Astrocyte (in vitro differentiated cells and primary cell): ENCODE measurements at regions not wholly inside any gene's neighbourhood (a gene's known extent, or its start where the extent isn't known, plus 50 kb on each side); places are given as distances from the start of the nearest gene placed in this dataset.

ENCODE experiments used
- DNase-seq: peaks from one replicate; pipeline ENCODE4 v3.0.0-alpha.2; 2010; ENCODE audit warnings: low read depth
- FAIRE-seq: peaks from 2 replicates; lab custom pipeline; 2011; peaks lifted over from hg19 to GRCh38; lab: Jason Lieb, UNC
- H2AFZ ChIP-seq: 2 replicates; pipeline ENCODE4 v1.6.0; 2012; ENCODE audit warnings: low read depth, low read length, inconsistent platforms
- H3K27ac ChIP-seq: 2 replicates; pipeline ENCODE4 v1.5.1; 2011; ENCODE audit warnings: low read depth, low read length, inconsistent platforms
- H3K27me3 ChIP-seq: 2 replicates; pipeline ENCODE4 v1.6.0; 2011; ENCODE audit warnings: low read length, inconsistent platforms; ENCODE audit not compliant: insufficient read depth
- H3K36me3 ChIP-seq: 2 replicates; pipeline ENCODE4 v1.5.1; 2011; ENCODE audit warnings: low read length, inconsistent platforms; ENCODE audit not compliant: insufficient read depth
- H3K4me1 ChIP-seq: 2 replicates; pipeline ENCODE4 v1.5.1; 2011; ENCODE audit warnings: low read length, inconsistent platforms; ENCODE audit not compliant: insufficient read depth
- H3K4me2 ChIP-seq: 2 replicates; pipeline ENCODE4 v1.6.0; 2012; ENCODE audit warnings: low read length, inconsistent platforms
- H3K4me3 ChIP-seq: 2 replicates; pipeline ENCODE4 v1.5.1; 2011; ENCODE audit warnings: low read depth, mild to moderate bottlenecking, low read length, inconsistent platforms; ENCODE audit not compliant: insufficient read depth
- H3K79me2 ChIP-seq: 2 replicates; pipeline ENCODE4 v1.6.0; 2012; ENCODE audit warnings: mild to moderate bottlenecking, low read length, inconsistent platforms; ENCODE audit not compliant: insufficient read depth
- H3K9ac ChIP-seq: 2 replicates; pipeline ENCODE4 v1.6.0; 2012; ENCODE audit warnings: mild to moderate bottlenecking, low read length, inconsistent platforms
- H3K9me3 ChIP-seq: 2 replicates; pipeline ENCODE4 v1.5.1; 2012; ENCODE audit warnings: low read depth, mild to moderate bottlenecking, low read length, inconsistent platforms; ENCODE audit not compliant: insufficient read depth
- H4K20me1 ChIP-seq: 2 replicates; pipeline ENCODE4 v1.6.0; 2012; ENCODE audit warnings: low read length, inconsistent platforms; ENCODE audit not compliant: insufficient read depth
- H3K27ac Mint-ChIP-seq: one replicate; pipeline ENCODE4 v1.8.0; 2021; ENCODE audit warnings: mild to moderate bottlenecking, mixed read lengths; ENCODE audit not compliant: unreplicated experiment
- H3K27me3 Mint-ChIP-seq: one replicate; pipeline ENCODE4 v1.8.0; 2021; ENCODE audit warnings: low read depth, mixed read lengths; ENCODE audit not compliant: unreplicated experiment
- H3K36me3 Mint-ChIP-seq: one replicate; pipeline ENCODE4 v1.8.0; 2021; ENCODE audit warnings: low read depth, mixed read lengths; ENCODE audit not compliant: unreplicated experiment
- H3K4me1 Mint-ChIP-seq: one replicate; pipeline ENCODE4 v1.8.0; 2021; ENCODE audit warnings: low read depth, mixed read lengths; ENCODE audit not compliant: unreplicated experiment
- H3K4me3 Mint-ChIP-seq: one replicate; pipeline ENCODE4 v1.8.0; 2021; ENCODE audit warnings: mild to moderate bottlenecking, moderate library complexity, mixed read lengths; ENCODE audit not compliant: unreplicated experiment
- H3K9me3 Mint-ChIP-seq: one replicate; pipeline ENCODE4 v1.8.0; 2021; ENCODE audit warnings: mild to moderate bottlenecking, mixed read lengths; ENCODE audit not compliant: unreplicated experiment
- EZH2 ChIP-seq: IDR thresholded peaks from 2 replicates; pipeline ENCODE4 v1.6.1; 2012; ENCODE audit warnings: mild to moderate bottlenecking, low read length, inconsistent platforms; ENCODE audit not compliant: insufficient read depth
- TF ChIP-seq, protein P1 (sequence below): IDR thresholded peaks from 2 replicates; pipeline ENCODE4 v1.5.1; 2011; ENCODE audit warnings: low read depth, mild to moderate bottlenecking, inconsistent platforms, low read length, moderate library complexity; ENCODE audit not compliant: insufficient read depth

DNA sequence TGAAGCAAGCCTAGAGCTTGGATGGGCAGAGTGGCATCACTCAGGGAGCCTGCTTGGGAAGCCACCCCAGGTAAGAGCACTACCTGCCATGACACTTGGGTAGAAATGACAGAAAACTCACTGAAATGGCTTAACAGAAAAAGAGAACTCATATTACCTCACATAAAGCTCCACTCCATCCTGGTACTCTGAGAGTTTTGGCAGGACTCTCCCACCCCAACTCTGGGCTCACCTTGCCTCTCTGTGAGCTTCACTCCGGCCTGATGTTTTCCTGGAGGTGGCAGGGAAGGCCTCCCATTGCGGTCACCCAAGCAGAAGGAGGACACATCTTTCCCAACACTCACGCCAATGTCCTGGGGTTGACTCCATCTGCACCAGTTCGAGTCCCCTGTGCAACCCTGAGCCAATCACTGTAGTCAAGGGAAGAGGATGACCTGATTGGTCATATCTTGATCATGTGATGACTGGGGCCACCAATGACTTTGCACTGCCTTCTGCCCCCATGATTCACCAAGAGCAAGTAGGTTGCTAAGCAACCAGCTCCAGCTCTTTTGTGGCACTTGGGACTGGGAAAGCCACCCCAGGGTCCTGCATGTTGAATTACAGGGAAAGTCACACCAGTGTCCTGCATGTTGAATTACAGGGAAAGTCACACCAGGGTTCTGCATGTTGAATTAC, 446.1 kb upstream of the SULF2 start:
- H3K79me2 ChIP-seq = no peaks in the 10 kb centered on the region
- peaks cover 45% of the 10 kb centered on the region for H3K9me3 Mint-ChIP-seq

DNA sequence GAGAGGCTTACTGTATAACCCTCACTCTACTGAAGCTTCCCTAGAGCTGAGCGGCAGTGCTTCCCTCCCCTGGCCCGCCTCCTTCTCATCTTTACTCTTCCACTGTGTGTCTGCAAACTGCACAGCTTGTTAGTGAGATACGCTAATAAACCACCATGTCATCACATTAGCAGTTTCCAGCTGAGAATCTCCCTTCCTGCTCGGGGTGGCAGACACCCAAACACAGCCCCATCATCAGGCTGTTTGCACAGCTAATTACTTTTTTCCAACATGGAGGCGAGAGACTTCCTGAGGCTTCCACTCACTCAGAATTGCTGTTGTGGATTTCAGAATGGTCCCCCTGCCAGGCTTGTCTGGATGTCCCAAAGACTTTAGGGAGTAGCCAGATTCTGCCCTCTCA, 444.9 kb upstream of the SULF2 start:
- H3K79me2 ChIP-seq = no peaks in the 10 kb centered on the region
- no peak overlapping the region for H3K4me3 ChIP-seq
- peaks cover 25% of the 10 kb centered on the region for H3K9me3 ChIP-seq
- no peak for DNase-seq
- H3K27ac ChIP-seq = no peak overlapping the region
- no peaks in the 10 kb centered on the region for H4K20me1 ChIP-seq
- Mint-ChIP-seq H3K9me3 (peaks cover 45% of the 10 kb centered on the region), H3K27ac (no peak overlapping the region), H3K36me3 (peaks cover 12% of the 10 kb centered on the region), H3K4me1 (no peaks in the 10 kb centered on the region), H3K27me3 (peaks cover 8% of the 10 kb centered on the region), H3K4me3 (no peak overlapping the region)
- H2AFZ ChIP-seq = no peak overlapping the region
- H3K9ac ChIP-seq = no peak overlapping the region
- H3K36me3 ChIP-seq = no peaks in the 10 kb centered on the region
- no peaks in the 10 kb centered on the region for H3K27me3 ChIP-seq
- no peak for FAIRE-seq
- H3K4me1 ChIP-seq = no peaks in the 10 kb centered on the region
- no peak overlapping the region for H3K4me2 ChIP-seq
- TF ChIP-seq, protein P1, sequence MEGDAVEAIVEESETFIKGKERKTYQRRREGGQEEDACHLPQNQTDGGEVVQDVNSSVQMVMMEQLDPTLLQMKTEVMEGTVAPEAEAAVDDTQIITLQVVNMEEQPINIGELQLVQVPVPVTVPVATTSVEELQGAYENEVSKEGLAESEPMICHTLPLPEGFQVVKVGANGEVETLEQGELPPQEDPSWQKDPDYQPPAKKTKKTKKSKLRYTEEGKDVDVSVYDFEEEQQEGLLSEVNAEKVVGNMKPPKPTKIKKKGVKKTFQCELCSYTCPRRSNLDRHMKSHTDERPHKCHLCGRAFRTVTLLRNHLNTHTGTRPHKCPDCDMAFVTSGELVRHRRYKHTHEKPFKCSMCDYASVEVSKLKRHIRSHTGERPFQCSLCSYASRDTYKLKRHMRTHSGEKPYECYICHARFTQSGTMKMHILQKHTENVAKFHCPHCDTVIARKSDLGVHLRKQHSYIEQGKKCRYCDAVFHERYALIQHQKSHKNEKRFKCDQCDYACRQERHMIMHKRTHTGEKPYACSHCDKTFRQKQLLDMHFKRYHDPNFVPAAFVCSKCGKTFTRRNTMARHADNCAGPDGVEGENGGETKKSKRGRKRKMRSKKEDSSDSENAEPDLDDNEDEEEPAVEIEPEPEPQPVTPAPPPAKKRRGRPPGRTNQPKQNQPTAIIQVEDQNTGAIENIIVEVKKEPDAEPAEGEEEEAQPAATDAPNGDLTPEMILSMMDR = no peak
- no peak for TF ChIP-seq EZH2

More for the DNA sequence above, 446.1 kb upstream of the SULF2 start:
- no peaks in the 10 kb centered on the region for H4K20me1 ChIP-seq
- no peak overlapping the region for H3K9ac ChIP-seq
- H3K4me2 ChIP-seq = no peak overlapping the region
- H2AFZ ChIP-seq = no peak overlapping the region
- no peak overlapping the region for H3K4me3 ChIP-seq
- DNase-seq (no peak), FAIRE-seq (no peak)
- H3K4me1 Mint-ChIP-seq = no peaks in the 10 kb centered on the region
- no peaks in the 10 kb centered on the region for H3K36me3 ChIP-seq
- H3K27ac ChIP-seq = no peak overlapping the region
- no peak overlapping the region for H3K4me3 Mint-ChIP-seq
- H3K4me1 ChIP-seq = no peaks in the 10 kb centered on the region
- peaks cover 6% of the 10 kb centered on the region for H3K27me3 Mint-ChIP-seq
- no peak overlapping the region for H3K27ac Mint-ChIP-seq
- no peaks in the 10 kb centered on the region for H3K27me3 ChIP-seq
- H3K9me3 ChIP-seq = peaks cover 25% of the 10 kb centered on the region
- TF ChIP-seq, protein P1 = no peak
- peaks cover 12% of the 10 kb centered on the region for H3K36me3 Mint-ChIP-seq

DNA sequence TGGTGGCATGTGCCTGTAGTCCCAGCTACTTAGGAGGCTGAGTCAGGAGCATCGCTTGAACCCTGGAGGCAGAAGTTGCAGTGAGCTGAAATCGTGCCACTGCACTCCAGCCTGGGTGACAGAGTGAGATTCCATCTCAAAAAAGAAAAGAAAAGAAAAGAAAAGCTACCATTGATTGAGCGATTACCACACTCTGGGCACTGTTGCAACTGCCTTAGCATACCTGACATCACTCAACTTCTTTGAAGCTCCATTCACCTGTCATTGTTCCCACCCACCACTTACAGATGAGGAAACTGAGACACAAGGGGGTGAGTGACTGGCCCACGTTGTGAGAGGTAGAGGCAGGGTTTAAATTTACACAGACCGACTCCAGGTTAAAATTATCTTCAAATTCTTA, 442.1 kb upstream of the SULF2 start:
- H2AFZ ChIP-seq = no peak overlapping the region
- Mint-ChIP-seq H3K4me3 (no peak overlapping the region), H3K27ac (no peak overlapping the region), H3K36me3 (peaks cover 10% of the 10 kb centered on the region), H3K9me3 (peaks cover 41% of the 10 kb centered on the region), H3K4me1 (peaks cover 6% of the 10 kb centered on the region), H3K27me3 (peaks cover 16% of the 10 kb centered on the region)
- H3K36me3 ChIP-seq = no peaks in the 10 kb centered on the region
- H3K9me3 ChIP-seq = peaks cover 22% of the 10 kb centered on the region
- FAIRE-seq (no peak), DNase-seq (no peak)
- no peaks in the 10 kb centered on the region for H3K4me1 ChIP-seq
- no peaks in the 10 kb centered on the region for H4K20me1 ChIP-seq
- H3K4me2 ChIP-seq = no peak overlapping the region
- TF ChIP-seq EZH2 = no peak
- TF ChIP-seq, protein P1 = no peak
- no peaks in the 10 kb centered on the region for H3K79me2 ChIP-seq
- H3K27me3 ChIP-seq = peaks cover 8% of the 10 kb centered on the region
- H3K4me3 ChIP-seq = no peak overlapping the region
- no peak overlapping the region for H3K27ac ChIP-seq
- H3K9ac ChIP-seq = no peak overlapping the region
